ENCODE measurements at regions not wholly inside any gene's neighbourhood (a gene's known extent, or its start where the extent isn't known, plus 50 kb on each side); places are given as distances from the start of the nearest gene placed in this dataset.

- intact Hi-C loops (cut with micrococcal nuclease): no loop called here
- ChIA-PET POLR2A (no interaction called here), CTCF (no interaction called here)
- no peak overlapping the region for H3K27ac Mint-ChIP-seq
- H3K36me3 Mint-ChIP-seq (ENCODE audit: low read depth): no peaks in the 10 kb centered on the region
- H3K27me3 Mint-ChIP-seq: no peaks in the 10 kb centered on the region
- H3K4me3 Mint-ChIP-seq: no peak overlapping the region
- ATAC-seq (no peak), DNase-seq (no peak)
- no peaks in the 10 kb centered on the region for H3K9me3 Mint-ChIP-seq
- no peaks in the 10 kb centered on the region for H3K4me1 Mint-ChIP-seq (ENCODE audit: low read depth)
- no peak for TF ChIP-seq CTCF (IDR thresholded peaks at IDR 0.05)
Observed at GRCh38 chr5:87653242-87653641, 240.5 kb upstream of the CCNH start.

- TF ChIP-seq CTCF (IDR thresholded peaks at IDR 0.05): no peak
- Mint-ChIP-seq H3K4me1 (ENCODE audit: low read depth) (no peaks in the 10 kb centered on the region), H3K4me3 (no peak overlapping the region), H3K27ac (no peak overlapping the region), H3K9me3 (no peaks in the 10 kb centered on the region), H3K27me3 (no peaks in the 10 kb centered on the region), H3K36me3 (ENCODE audit: low read depth) (no peaks in the 10 kb centered on the region)
- POLR2A ChIA-PET: no interaction called here
- ATAC-seq (no peak), DNase-seq (no peak)
- CTCF ChIA-PET: no interaction called here
- intact Hi-C loops (cut with micrococcal nuclease): no loop called here
Observed at GRCh38 chr5:87650284-87650683, 237.6 kb upstream of the CCNH start.

- Mint-ChIP-seq H3K27ac (no peak overlapping the region), H3K27me3 (no peaks in the 10 kb centered on the region), H3K4me1 (ENCODE audit: low read depth) (no peaks in the 10 kb centered on the region), H3K9me3 (no peaks in the 10 kb centered on the region), H3K36me3 (ENCODE audit: low read depth) (no peaks in the 10 kb centered on the region), H3K4me3 (no peak overlapping the region)
- CTCF ChIA-PET: no interaction called here
- POLR2A ChIA-PET: no interaction called here
- TF ChIP-seq CTCF (IDR thresholded peaks at IDR 0.05): no peak
- intact Hi-C loops (cut with micrococcal nuclease): no loop called here
- no peak for DNase-seq
- ATAC-seq: no peak
Observed at GRCh38 chr5:87649455-87649854, 236.7 kb upstream of the CCNH start.

GRCh38 chr5:87645224-87645623 lies 232.5 kb upstream of the CCNH start:
- TF ChIP-seq CTCF (IDR thresholded peaks at IDR 0.05): no peak
- ChIA-PET CTCF (no interaction called here), POLR2A (no interaction called here)
- Mint-ChIP-seq H3K4me1 (ENCODE audit: low read depth) (no peaks in the 10 kb centered on the region), H3K9me3 (no peaks in the 10 kb centered on the region), H3K27ac (no peak overlapping the region), H3K4me3 (no peak overlapping the region), H3K36me3 (ENCODE audit: low read depth) (no peaks in the 10 kb centered on the region), H3K27me3 (no peaks in the 10 kb centered on the region)
- ATAC-seq (no peak), DNase-seq (no peak)
- intact Hi-C loops (cut with micrococcal nuclease): no loop called here

GRCh38 chr5:87640902-87641301 lies 228.2 kb upstream of the CCNH start:
- Mint-ChIP-seq H3K4me3 (no peak overlapping the region), H3K4me1 (ENCODE audit: low read depth) (no peaks in the 10 kb centered on the region), H3K27me3 (no peaks in the 10 kb centered on the region), H3K36me3 (ENCODE audit: low read depth) (no peaks in the 10 kb centered on the region), H3K9me3 (no peaks in the 10 kb centered on the region), H3K27ac (no peak overlapping the region)
- intact Hi-C loops (cut with micrococcal nuclease): no loop called here
- ATAC-seq (no peak), DNase-seq (no peak)
- TF ChIP-seq CTCF (IDR thresholded peaks at IDR 0.05): no peak
- CTCF ChIA-PET: no interaction called here
- POLR2A ChIA-PET: no interaction called here

Measured in activated CD8-positive, alpha-beta T cell treated with anti-CD3 and anti-CD28 coated beads for 36 hours (primary cell).